Stimulated activated naive B cell treated with anti-CD40 and anti-IgM and Interleukin-4, amounts not matched to agents 10 μg/mL and 1 μg/mL and 100 μg/mL, for 72 hours (primary cell): ENCODE measurements at regions not wholly inside any gene's neighbourhood (a gene's known extent, or its start where the extent isn't known, plus 50 kb on each side); places are given as distances from the start of the nearest gene placed in this dataset.
"Not testable (repeated sequence)": the region's sequence is repeated elsewhere in the genome, so short reads cannot be mapped to it uniquely, and the experiment has no call there.

Source experiments
- ATAC-seq, 2 donors: fragments of 150-1000 bp; cut with Tn5 transposase; replicated peaks; 2 replicates each; pipeline ENCODE4 v1.10.0; 2021; ENCODE audit warnings: moderate library complexity in 1 of 2
- DNase-seq: peaks from one replicate; pipeline ENCODE4 v3.0.0; 2021
- H3K27ac Mint-ChIP-seq: one replicate; pipeline ENCODE4 v1.8.0; 2022; ENCODE audit warnings: mild to moderate bottlenecking, mixed read lengths
- H3K27me3 Mint-ChIP-seq, 2 donors: one replicate each; pipeline ENCODE4 v1.8.0; 2022; ENCODE audit warnings: mixed read lengths in 2 of 2
- H3K36me3 Mint-ChIP-seq, 2 donors: one replicate each; pipeline ENCODE4 v1.8.0; 2022; ENCODE audit warnings: mixed read lengths in 2 of 2, mild to moderate bottlenecking in 1 of 2
- H3K4me1 Mint-ChIP-seq, 2 donors: one replicate each; pipeline ENCODE4 v1.8.0; 2022; ENCODE audit warnings: mixed read lengths in 2 of 2, mild to moderate bottlenecking in 1 of 2
- H3K4me3 Mint-ChIP-seq, 2 donors: one replicate each; pipeline ENCODE4 v1.8.0; 2022; ENCODE audit warnings: mild to moderate bottlenecking in 2 of 2, mixed read lengths in 2 of 2, moderate library complexity in 1 of 2
- H3K9me3 Mint-ChIP-seq, 2 donors: one replicate each; pipeline ENCODE4 v1.8.0; 2022; ENCODE audit warnings: mixed read lengths in 2 of 2, mild to moderate bottlenecking in 1 of 2

- DNase-seq, H3K4me3 Mint-ChIP-seq, H3K4me1 Mint-ChIP-seq, H3K27ac Mint-ChIP-seq, H3K27me3 Mint-ChIP-seq, ATAC-seq: not testable (repeated sequence)
- H3K9me3 Mint-ChIP-seq = peaks cover 8 to 11% of the 10 kb centered on the region in 2 donors
- H3K36me3 Mint-ChIP-seq = peaks cover 14 to 20% of the 10 kb centered on the region in 2 donors
Observed at GRCh38 chr16:72729552-72729951, 318.4 kb downstream of the ZFHX3 start.

- H3K4me1 Mint-ChIP-seq = peaks cover 0 to 1% of the 10 kb centered on the region in 2 donors
- no peak overlapping the region for H3K27ac Mint-ChIP-seq
- peaks cover 11 to 14% of the 10 kb centered on the region in 2 donors for H3K36me3 Mint-ChIP-seq
- peaks cover 7 to 8% of the 10 kb centered on the region in 2 donors for H3K9me3 Mint-ChIP-seq
- H3K4me3 Mint-ChIP-seq = no peak overlapping the region
- H3K27me3 Mint-ChIP-seq = no peaks in the 10 kb centered on the region
- no peak for DNase-seq
- ATAC-seq = no peak
Observed at GRCh38 chr16:72728516-72728915, 319.4 kb downstream of the ZFHX3 start.

- ATAC-seq (no peak), DNase-seq (no peak)
- no peaks in the 10 kb centered on the region for H3K27me3 Mint-ChIP-seq
- peaks cover 0 to 1% of the 10 kb centered on the region in 2 donors for H3K4me1 Mint-ChIP-seq
- H3K4me3 Mint-ChIP-seq = no peak overlapping the region
- H3K36me3 Mint-ChIP-seq = peaks cover 9 to 12% of the 10 kb centered on the region in 2 donors
- peaks cover 3 to 8% of the 10 kb centered on the region in 2 donors for H3K9me3 Mint-ChIP-seq
- no peak overlapping the region for H3K27ac Mint-ChIP-seq
Observed at GRCh38 chr16:72727565-72727964, 320.4 kb downstream of the ZFHX3 start.

- H3K27me3 Mint-ChIP-seq = no peaks in the 10 kb centered on the region
- peaks cover 0 to 1% of the 10 kb centered on the region in 2 donors for H3K4me1 Mint-ChIP-seq
- ATAC-seq (no peak), DNase-seq (no peak)
- H3K4me3 Mint-ChIP-seq = no peak overlapping the region
- H3K9me3 Mint-ChIP-seq = peaks cover 0 to 3% of the 10 kb centered on the region in 2 donors
- H3K27ac Mint-ChIP-seq = no peak overlapping the region
- H3K36me3 Mint-ChIP-seq = peaks cover 5 to 6% of the 10 kb centered on the region in 2 donors
Observed at GRCh38 chr16:72725643-72726042, 322.3 kb downstream of the ZFHX3 start.

- Mint-ChIP-seq H3K4me1 (no peaks in the 10 kb centered on the region), H3K27me3 (no peaks in the 10 kb centered on the region), H3K27ac (no peak overlapping the region), H3K4me3 (no peak overlapping the region), H3K36me3 (peaks cover 0 to 5% of the 10 kb centered on the region in 2 donors), H3K9me3 (no peaks in the 10 kb centered on the region)
- ATAC-seq = no peak
- DNase-seq = no peak
Observed at GRCh38 chr16:72723781-72724180, 324.1 kb downstream of the ZFHX3 start.

GRCh38 chr16:72722552-72722951, 325.4 kb downstream of the ZFHX3 start:
- Mint-ChIP-seq H3K9me3 (no peaks in the 10 kb centered on the region), H3K4me3 (no peak overlapping the region), H3K27me3 (no peaks in the 10 kb centered on the region), H3K36me3 (peaks cover 0 to 2% of the 10 kb centered on the region in 2 donors), H3K27ac (no peak overlapping the region), H3K4me1 (no peaks in the 10 kb centered on the region)
- ATAC-seq = no peak
- DNase-seq = no peak

GRCh38 chr16:72721981-72722380, 325.9 kb downstream of the ZFHX3 start:
- Mint-ChIP-seq H3K36me3 (peaks cover 0 to 2% of the 10 kb centered on the region in 2 donors), H3K4me3 (no peak overlapping the region), H3K27me3 (no peaks in the 10 kb centered on the region), H3K27ac (no peak overlapping the region), H3K4me1 (no peaks in the 10 kb centered on the region), H3K9me3 (no peaks in the 10 kb centered on the region)
- DNase-seq (no peak), ATAC-seq (no peak)

GRCh38 chr16:72715267-72715666, 332.7 kb downstream of the ZFHX3 start:
- Mint-ChIP-seq H3K9me3 (peaks cover 21 to 28% of the 10 kb centered on the region in 2 donors), H3K4me3 (no peak overlapping the region), H3K36me3 (peaks cover 38 to 46% of the 10 kb centered on the region in 2 donors), H3K4me1 (no peaks in the 10 kb centered on the region), H3K27me3 (no peaks in the 10 kb centered on the region), H3K27ac (no peak overlapping the region)
- no peak for DNase-seq
- ATAC-seq = no peak

- H3K27me3 Mint-ChIP-seq = no peaks in the 10 kb centered on the region
- no peak overlapping the region for H3K27ac Mint-ChIP-seq
- H3K36me3 Mint-ChIP-seq = peaks cover 42 to 55% of the 10 kb centered on the region in 2 donors
- no peaks in the 10 kb centered on the region for H3K4me1 Mint-ChIP-seq
- H3K4me3 Mint-ChIP-seq = no peak overlapping the region
- DNase-seq (no peak), ATAC-seq (no peak)
- peaks cover 27 to 32% of the 10 kb centered on the region in 2 donors for H3K9me3 Mint-ChIP-seq
Observed at GRCh38 chr16:72711823-72712222, 336.1 kb downstream of the ZFHX3 start.

- ATAC-seq = no peak
- peaks cover 5 to 8% of the 10 kb centered on the region in 2 donors for H3K9me3 Mint-ChIP-seq
- DNase-seq = no peak
- H3K36me3 Mint-ChIP-seq = peaks cover 9 to 11% of the 10 kb centered on the region in 2 donors
- H3K4me3 Mint-ChIP-seq = no peak overlapping the region
- H3K4me1 Mint-ChIP-seq = no peaks in the 10 kb centered on the region
- H3K27ac Mint-ChIP-seq = no peak overlapping the region
- H3K27me3 Mint-ChIP-seq = no peaks in the 10 kb centered on the region
Observed at GRCh38 chr16:72705801-72706200, 342.1 kb downstream of the ZFHX3 start.

GRCh38 chr16:72704746-72705372, 343.1 kb downstream of the ZFHX3 start:
- no peak overlapping the region for H3K4me3 Mint-ChIP-seq
- peaks cover 4 to 6% of the 10 kb centered on the region in 2 donors for H3K9me3 Mint-ChIP-seq
- no peak for DNase-seq
- ATAC-seq = no peak
- no peaks in the 10 kb centered on the region for H3K27me3 Mint-ChIP-seq
- H3K27ac Mint-ChIP-seq = no peak overlapping the region
- H3K36me3 Mint-ChIP-seq = peaks cover 7 to 9% of the 10 kb centered on the region in 2 donors
- no peaks in the 10 kb centered on the region for H3K4me1 Mint-ChIP-seq

- no peak for DNase-seq
- no peak overlapping the region for H3K4me3 Mint-ChIP-seq
Observed at GRCh38 chr16:72689851-72690250, 358.1 kb downstream of the ZFHX3 start.

GRCh38 chr16:72680732-72681131, 367.2 kb downstream of the ZFHX3 start:
- Mint-ChIP-seq H3K4me1 (no peaks in the 10 kb centered on the region), H3K36me3 (no peaks in the 10 kb centered on the region), H3K9me3 (peaks cover 0 to 6% of the 10 kb centered on the region in 2 donors), H3K27ac (no peak overlapping the region), H3K27me3 (no peaks in the 10 kb centered on the region), H3K4me3 (no peak overlapping the region)
- no peak for ATAC-seq
- no peak for DNase-seq

More at GRCh38 chr16:72689851-72690250, 358.1 kb downstream of the ZFHX3 start:
- Mint-ChIP-seq H3K27ac (no peak overlapping the region), H3K9me3 (peaks cover 0 to 5% of the 10 kb centered on the region in 2 donors), H3K36me3 (peaks cover 0 to 6% of the 10 kb centered on the region in 2 donors), H3K4me1 (peaks cover 0 to 2% of the 10 kb centered on the region in 2 donors), H3K27me3 (no peaks in the 10 kb centered on the region)
- no peak for ATAC-seq

- Mint-ChIP-seq H3K27ac (no peak overlapping the region), H3K27me3 (no peaks in the 10 kb centered on the region), H3K9me3 (peaks cover 0 to 6% of the 10 kb centered on the region in 2 donors), H3K4me1 (no peaks in the 10 kb centered on the region), H3K4me3 (no peak overlapping the region), H3K36me3 (no peaks in the 10 kb centered on the region)
- no peak for ATAC-seq
- no peak for DNase-seq
Observed at GRCh38 chr16:72679856-72680255, 368.1 kb downstream of the ZFHX3 start.

GRCh38 chr16:72677662-72678447, 370.1 kb downstream of the ZFHX3 start:
- ATAC-seq (no peak), DNase-seq (no peak)
- Mint-ChIP-seq H3K27me3 (no peaks in the 10 kb centered on the region), H3K9me3 (peaks cover 5 to 9% of the 10 kb centered on the region in 2 donors), H3K4me3 (no peak overlapping the region), H3K36me3 (peaks cover 1 to 5% of the 10 kb centered on the region in 2 donors), H3K4me1 (no peaks in the 10 kb centered on the region), H3K27ac (no peak overlapping the region)
